SK-N-SH (cell line): ENCODE measurements at regions not wholly inside any gene's neighbourhood (a gene's known extent, or its start where the extent isn't known, plus 50 kb on each side); places are given as distances from the start of the nearest gene placed in this dataset.

ENCODE experiments used
- CTCF ChIA-PET: fragments of 300-600, 350-600 bp; formaldehyde crosslinking; extraction: SDS; loops from one replicate; lab custom pipeline; 2021; lab: Yijun Ruan, JAX
- POLR2A ChIA-PET: fragments of 350-600 bp; sonication (Branson Sonifier 250); formaldehyde crosslinking; extraction: SDS; loops from one replicate; lab custom pipeline; 2020; ENCODE audit warnings: antibody characterized with exemption, inconsistent platforms; lab: Yijun Ruan, JAX
- DNase-seq: peaks from one replicate; pipeline ENCODE4 v3.0.0; 2012
- H2AFZ ChIP-seq: fragments of 200-600 bp; sonication (generic); 2 replicates; pipeline ENCODE4 v1.8.1; 2016; ENCODE audit warnings: antibody characterized with exemption, mild to moderate bottlenecking, low read depth
- H3F3A ChIP-seq: fragments of 200-600 bp; sonication (generic); replicated peaks from 2 replicates; pipeline ENCODE3; 2016; ENCODE audit warnings: antibody characterized with exemption, mild to moderate bottlenecking; ENCODE audit not compliant: insufficient read depth
- H3K27ac ChIP-seq, 2 experiments: fragments of 200-500 bp in 1 of 2; fragments of 200-600 bp in 1 of 2; sonication (Bioruptor generic) in 1 of 2; sonication (generic), shearing (Covaris generic) in 1 of 2; 2 replicates each; pipeline versions ENCODE4 v1.5.1 to v1.6.1; 2014 to 2016; ENCODE audit warnings: low read depth in 2 of 2, inconsistent platforms in 1 of 2, low read length in 1 of 2, mild to moderate bottlenecking in 1 of 2, mixed read lengths in 1 of 2
- H3K27me3 ChIP-seq: fragments of 200-600 bp; sonication (generic), shearing (Covaris generic); 2 replicates; pipeline ENCODE4 v1.6.1; 2016; ENCODE audit warnings: mixed run types; ENCODE audit not compliant: insufficient read depth
- H3K36me3 ChIP-seq, 2 experiments: fragments of 200-500 bp in 1 of 2; fragments of 200-600 bp in 1 of 2; sonication (Bioruptor generic) in 1 of 2; sonication (generic) in 1 of 2; replicated peaks in 1 of 2; 2 replicates each; pipeline versions ENCODE3 to v1.5.1; 2014 to 2016; ENCODE audit warnings: low read length in 1 of 2, mild to moderate bottlenecking in 1 of 2; ENCODE audit not compliant: insufficient read depth in 2 of 2, control insufficient read depth in 1 of 2
- H3K4me1 ChIP-seq, 2 experiments: fragments of 200-500 bp in 1 of 2; fragments of 200-600 bp in 1 of 2; sonication (Bioruptor generic) in 1 of 2; sonication (generic), shearing (Covaris generic) in 1 of 2; 2 replicates each; pipeline versions ENCODE4 v1.5.1 to v1.6.1; 2014 to 2016; ENCODE audit warnings: low read depth in 1 of 2, low read length in 1 of 2, mixed run types in 1 of 2; ENCODE audit not compliant: insufficient read depth in 2 of 2, control insufficient read depth in 1 of 2
- H3K4me2 ChIP-seq: fragments of 200-600 bp; sonication (generic), shearing (Covaris generic); 2 replicates; pipeline ENCODE4 v1.6.1; 2017; ENCODE audit warnings: mixed run types
- H3K4me3 ChIP-seq, 2 experiments: fragments of 200-500 bp in 1 of 2; fragments of 200-600 bp in 1 of 2; sonication (Bioruptor generic) in 1 of 2; sonication (generic), shearing (Covaris generic) in 1 of 2; 2 replicates each; pipeline versions ENCODE4 v1.5.1 to v1.8.1; 2014 to 2016; ENCODE audit warnings: low read depth in 2 of 2, inconsistent platforms in 1 of 2, low read length in 1 of 2, mild to moderate bottlenecking in 1 of 2, mixed read lengths in 1 of 2, moderate library complexity in 1 of 2
- H3K79me2 ChIP-seq: fragments of 200-600 bp; sonication (generic); 2 replicates; pipeline ENCODE4 v1.8.1; 2017; ENCODE audit warnings: mild to moderate bottlenecking; ENCODE audit not compliant: insufficient read depth
- H3K9ac ChIP-seq: fragments of 200-600 bp; sonication (generic); 2 replicates; pipeline ENCODE4 v1.6.1; 2017; ENCODE audit warnings: mixed run types
- H3K9me2 ChIP-seq: fragments of 200-600 bp; sonication (generic); 2 replicates; pipeline ENCODE4 v1.6.1; 2017; ENCODE audit warnings: mixed run types
- H3K9me3 ChIP-seq: fragments of 200-600 bp; sonication (generic); 2 replicates; pipeline ENCODE4 v1.6.1; 2017; ENCODE audit warnings: mixed run types, mild to moderate bottlenecking, moderate library complexity
- H4K20me1 ChIP-seq: fragments of 200-600 bp; sonication (generic); 2 replicates; pipeline ENCODE4 v1.6.1; 2017; ENCODE audit warnings: mild to moderate bottlenecking, mixed run types; ENCODE audit not compliant: insufficient read depth
- CHD2 ChIP-seq: fragments of 150-350 bp; IDR thresholded peaks from 2 replicates; pipeline ENCODE4 v1.6.1; 2018; ENCODE audit warnings: low read length; ENCODE audit not compliant: partially characterized antibody
- CTCF ChIP-seq: fragments of 200-600 bp; sonication (generic); IDR thresholded peaks from 2 replicates; pipeline ENCODE4 v1.6.1; 2017; ENCODE audit warnings: antibody characterized with exemption, mild to moderate bottlenecking, moderate library complexity
- ELF1 ChIP-seq: IDR thresholded peaks from 2 replicates; pipeline ENCODE4 v1.4.0; 2012
- EP300 ChIP-seq, 2 experiments: IDR thresholded peaks; 2 replicates each; pipeline versions ENCODE4 v1.4.0 to v1.6.1; 2012; ENCODE audit warnings: borderline replicate concordance in 1 of 2, low read depth in 1 of 2, low read length in 1 of 2
- EZH2phosphoT487 ChIP-seq: fragments of 200-600 bp; sonication (generic); IDR thresholded peaks from 2 replicates; pipeline ENCODE4 v1.6.1; 2017; ENCODE audit warnings: low read depth, mixed run types, mild to moderate bottlenecking, antibody characterized with exemption, moderate library complexity, borderline replicate concordance
- FOSL2 ChIP-seq: IDR thresholded peaks from 2 replicates; pipeline ENCODE4 v1.4.0; 2012; ENCODE audit warnings: low read depth, mild to moderate bottlenecking, moderate library complexity, borderline replicate concordance
- GABPA ChIP-seq: IDR thresholded peaks from 2 replicates; pipeline ENCODE4 v1.4.0; 2012; ENCODE audit warnings: low read depth, mild to moderate bottlenecking
- JUND ChIP-seq: IDR thresholded peaks from 2 replicates; pipeline ENCODE4 v1.4.0; 2012
- MEF2A ChIP-seq: IDR thresholded peaks from 2 replicates; pipeline ENCODE4 v1.4.0; 2012; ENCODE audit warnings: low read depth, borderline replicate concordance
- MXI1 ChIP-seq: IDR thresholded peaks from 2 replicates; pipeline ENCODE4 v1.6.1; 2012; ENCODE audit warnings: mild to moderate bottlenecking, low read depth, low read length, improper control_type of control experiment
- PBX3 ChIP-seq: IDR thresholded peaks from 2 replicates; pipeline ENCODE4; 2012
- POLR2AphosphoS5 ChIP-seq: IDR thresholded peaks from 2 replicates; pipeline ENCODE4 v1.6.1; 2012; ENCODE audit warnings: low read depth, low read length
- RAD21 ChIP-seq: IDR thresholded peaks from 2 replicates; pipeline ENCODE4 v1.6.1; 2012; ENCODE audit warnings: mild to moderate bottlenecking, low read length
- RCOR1 ChIP-seq: fragments of 150-350 bp; IDR thresholded peaks from 2 replicates; pipeline ENCODE4 v1.6.1; 2017; ENCODE audit warnings: antibody characterized with exemption, low read length
- REST ChIP-seq: IDR thresholded peaks from 2 replicates; pipeline ENCODE4 v1.6.1; 2012; ENCODE audit warnings: mild to moderate bottlenecking, low read depth, low read length, moderate library complexity
- RXRA ChIP-seq: IDR thresholded peaks from 2 replicates; pipeline ENCODE4 v1.4.0; 2012; ENCODE audit warnings: low read depth, mild to moderate bottlenecking, borderline replicate concordance
- SIN3A ChIP-seq: IDR thresholded peaks from 2 replicates; pipeline ENCODE4 v1.6.1; 2012; ENCODE audit warnings: low read depth, mild to moderate bottlenecking, low read length, moderate library complexity, borderline replicate concordance
- SMC3 ChIP-seq: IDR thresholded peaks from 2 replicates; pipeline ENCODE4 v1.6.1; 2012; ENCODE audit warnings: low read depth, low read length, improper control_type of control experiment
- TAF1 ChIP-seq: IDR thresholded peaks from 2 replicates; pipeline ENCODE4 v1.6.1; 2012; ENCODE audit warnings: low read depth, mild to moderate bottlenecking, low read length, moderate library complexity, borderline replicate concordance
- TCF12 ChIP-seq: IDR thresholded peaks from 2 replicates; pipeline ENCODE4 v1.4.0; 2012
- TEAD4 ChIP-seq: IDR thresholded peaks from 2 replicates; pipeline ENCODE4 v1.4.0; 2012; ENCODE audit warnings: mild to moderate bottlenecking, borderline replicate concordance; ENCODE audit not compliant: insufficient read depth
- USF2 ChIP-seq: fragments of 150-350 bp; IDR thresholded peaks from 2 replicates; pipeline ENCODE4 v1.6.1; 2017; ENCODE audit warnings: antibody characterized with exemption, low read length, low read depth, borderline replicate concordance
- WGBS: methylation state at CpG from one replicate; pipeline ENCODE4 v1.1.6; 2017; ENCODE audit warnings: low lambda C conversion rate; 5-methylcytosine and 5-hydroxymethylcytosine counted together

GRCh38 chr4:23068756-23069155, 376.0 kb downstream of the GBA3 start:
- no peak overlapping the region for H3K4me3 ChIP-seq
- no peaks in the 10 kb centered on the region for H3K9me2 ChIP-seq
- no peaks in the 10 kb centered on the region for H3K79me2 ChIP-seq
- no peak overlapping the region for H3K9ac ChIP-seq
- 0% methylated on average over 3 of the region's 3 CpGs for WGBS
- DNase-seq: no peak
- POLR2A ChIA-PET: no interaction called here
- no peak overlapping the region for H3K4me2 ChIP-seq
- CTCF ChIA-PET: interaction anchor here (1.2 kb wide), 1 partner anchor 1115 kb away, joined by 3 read pairs; no protein-coding TSS in a partner anchor
- TF ChIP-seq MXI1: no peak
- TF ChIP-seq PBX3: no peak
- TF ChIP-seq RCOR1: no peak
- TF ChIP-seq ELF1: no peak
- TF ChIP-seq RAD21: no peak
- TF ChIP-seq EP300 (IDR thresholded peaks at IDR 0.05; ENCODE audit: borderline replicate concordance in 1 of 2, low read depth in 1 of 2, low read length in 1 of 2): no peak
- no peak for TF ChIP-seq RXRA
- TF ChIP-seq FOSL2: no peak
- no peak for TF ChIP-seq EZH2phosphoT487
- no peak for TF ChIP-seq POLR2AphosphoS5
- TF ChIP-seq GABPA: no peak
- no peak for TF ChIP-seq TEAD4
- TF ChIP-seq CTCF: no peak
- TF ChIP-seq TAF1: no peak
- no peak overlapping the region for H3K27ac ChIP-seq
- no peaks in the 10 kb centered on the region for H3K4me1 ChIP-seq
- H3F3A ChIP-seq: no peaks in the 10 kb centered on the region
- H3K27me3 ChIP-seq: no peaks in the 10 kb centered on the region
- no peaks in the 10 kb centered on the region for H4K20me1 ChIP-seq
- no peaks in the 10 kb centered on the region for H3K36me3 ChIP-seq
- H3K9me3 ChIP-seq: no peaks in the 10 kb centered on the region
- no peak overlapping the region for H2AFZ ChIP-seq

- no peaks in the 10 kb centered on the region for H3K4me1 ChIP-seq
- CTCF ChIA-PET: no interaction called here
- POLR2A ChIA-PET: no interaction called here
- no peak overlapping the region for H3K9ac ChIP-seq
- no peaks in the 10 kb centered on the region for H4K20me1 ChIP-seq
- no peaks in the 10 kb centered on the region for H3F3A ChIP-seq
- no peak for DNase-seq
- H3K79me2 ChIP-seq: no peaks in the 10 kb centered on the region
- H3K36me3 ChIP-seq: no peaks in the 10 kb centered on the region
- H3K4me2 ChIP-seq: no peak overlapping the region
- no peaks in the 10 kb centered on the region for H3K9me3 ChIP-seq
- H3K27ac ChIP-seq: no peak overlapping the region
- 60% methylated on average over 5 of the region's 5 CpGs for WGBS
- no peak overlapping the region for H3K4me3 ChIP-seq
- no peak overlapping the region for H2AFZ ChIP-seq
- H3K9me2 ChIP-seq: no peaks in the 10 kb centered on the region
- H3K27me3 ChIP-seq: no peaks in the 10 kb centered on the region
- TF ChIP-seq RXRA (no peak), REST (no peak), TCF12 (no peak), MEF2A (no peak), USF2 (no peak), POLR2AphosphoS5 (no peak), RAD21 (no peak), SIN3A (no peak), TAF1 (no peak), CHD2 (no peak), JUND (no peak), FOSL2 (no peak), EZH2phosphoT487 (no peak), SMC3 (no peak)
Observed at GRCh38 chr4:23068287-23068686, 375.6 kb downstream of the GBA3 start.
